PC-3 (cell line): ENCODE measurements at regions not wholly inside any gene's neighbourhood (a gene's known extent, or its start where the extent isn't known, plus 50 kb on each side); places are given as distances from the start of the nearest gene placed in this dataset.

ENCODE experiments used
- ATAC-seq: fragments of 200-7000 bp; cut with Tn5 transposase; 2 replicates; pipeline ENCODE4 v1.9.1; 2020; ENCODE audit warnings: mild to moderate bottlenecking, moderate library complexity
- BruUV-seq: library from RNA; stranded (reverse); fragments of 400-500 nt; replicated peaks from 2 replicates; lab custom pipeline; 2021; lab: Mats Ljungman, UMichigan
- CTCF ChIA-PET: fragments of 300-600 bp; sonication (Branson Sonifier 250); formaldehyde crosslinking; loops from one replicate; lab custom pipeline; 2022; ENCODE audit warnings: antibody characterized with exemption; lab: Charles Lee
- POLR2A ChIA-PET: fragments of 300-600 bp; sonication (Branson Sonifier 250); formaldehyde crosslinking; loops from one replicate; lab custom pipeline; 2022; ENCODE audit warnings: antibody characterized with exemption; ENCODE audit not compliant: unreplicated experiment; lab: Charles Lee
- DNase-seq: peaks from one replicate; pipeline ENCODE4 v3.0.0-alpha.2; 2015
- H2AFZ ChIP-seq: fragments of 300-600 bp; sonication (generic); 2 replicates; pipeline ENCODE4 v1.6.0; 2016; ENCODE audit warnings: antibody characterized with exemption, low read length
- H3F3A ChIP-seq: fragments of 300-600 bp; sonication (generic); one replicate; pipeline ENCODE4 v1.6.0; 2017; ENCODE audit warnings: antibody characterized with exemption, low read length, control low read depth, mild to moderate bottlenecking; ENCODE audit not compliant: unreplicated experiment
- H3K27ac ChIP-seq: fragments of 300-600 bp; sonication (generic); 2 replicates; pipeline ENCODE4 v1.5.1; 2016; ENCODE audit warnings: mild to moderate bottlenecking, low read length
- H3K27me3 ChIP-seq: fragments of 300-600 bp; sonication (generic); 2 replicates; pipeline ENCODE4 v1.6.1; 2016; ENCODE audit warnings: low read length, mixed read lengths
- H3K36me3 ChIP-seq: fragments of 300-600 bp; sonication (generic); 2 replicates; pipeline ENCODE4 v1.6.1; 2016; ENCODE audit warnings: low read depth, mixed run types, low read length, mixed read lengths
- H3K4me1 ChIP-seq: fragments of 300-600 bp; sonication (generic); 2 replicates; pipeline ENCODE4 v1.5.1; 2016; ENCODE audit warnings: low read length; ENCODE audit not compliant: insufficient read depth
- H3K4me2 ChIP-seq: fragments of 300-600 bp; sonication (generic); 2 replicates; pipeline ENCODE4 v1.6.0; 2016; ENCODE audit warnings: low read length
- H3K4me3 ChIP-seq: fragments of 300-600 bp; sonication (generic); 2 replicates; pipeline ENCODE4 v1.5.1; 2016; ENCODE audit warnings: mild to moderate bottlenecking, low read length, mixed read lengths
- H3K79me2 ChIP-seq: fragments of 300-600 bp; sonication (generic); 2 replicates; pipeline ENCODE4 v1.6.1; 2017; ENCODE audit warnings: low read length, mixed read lengths
- H3K9ac ChIP-seq: fragments of 300-600 bp; sonication (generic); 2 replicates; pipeline ENCODE4 v1.6.0; 2016; ENCODE audit warnings: mild to moderate bottlenecking, low read length
- H3K9me2 ChIP-seq: fragments of 300-600 bp; sonication (generic); replicated peaks from 2 replicates; pipeline ENCODE4 v1.6.1; 2016; ENCODE audit warnings: mixed run types, low read length, mixed read lengths
- H3K9me3 ChIP-seq: fragments of 300-600 bp; sonication (generic); 2 replicates; pipeline ENCODE4 v1.6.1; 2016; ENCODE audit warnings: low read length, mixed read lengths
- H4K20me1 ChIP-seq: fragments of 300-600 bp; sonication (generic); 2 replicates; pipeline ENCODE4 v1.6.1; 2016; ENCODE audit warnings: low read length, mixed read lengths
- CTCF ChIP-seq: fragments of 300-600 bp; sonication (generic); conservative IDR thresholded peaks from 2 replicates; pipeline ENCODE4 v1.5.1; 2017; ENCODE audit warnings: antibody characterized with exemption, low read depth, mild to moderate bottlenecking, low read length
- EZH2 ChIP-seq: fragments of 300-600 bp; sonication (generic); IDR thresholded peaks from one replicate; pipeline ENCODE4 v1.6.1; 2017; ENCODE audit warnings: antibody characterized with exemption, mild to moderate bottlenecking, low read length; ENCODE audit not compliant: unreplicated experiment
- EZH2phosphoT487 ChIP-seq: fragments of 300-600 bp; sonication (generic); IDR thresholded peaks from 2 replicates; pipeline ENCODE4 v1.6.1; 2018; ENCODE audit warnings: mild to moderate bottlenecking, antibody characterized with exemption, low read length, borderline replicate concordance
- intact Hi-C: fragments of 100-400 bp; cut with micrococcal nuclease; formaldehyde crosslinking; loops from 2 replicates; pipeline ENCODE4 v1.9.0; 2023

- BruUV-seq = no TSS peak
- Histone ChIP-seq H3F3A (no peaks in the 10 kb centered on the region), H4K20me1 (no peaks in the 10 kb centered on the region), H3K9ac (no peak overlapping the region), H3K9me2 (no peaks in the 10 kb centered on the region), H3K27me3 (peaks cover 6% of the 10 kb centered on the region; the same call in 1 of the 2 replicates), H2AFZ (no peak overlapping the region), H3K9me3 (no peaks in the 10 kb centered on the region), H3K27ac (no peak overlapping the region), H3K79me2 (no peaks in the 10 kb centered on the region), H3K36me3 (no peaks in the 10 kb centered on the region), H3K4me2 (no peak overlapping the region), H3K4me3 (no peak overlapping the region), H3K4me1 (no peaks in the 10 kb centered on the region)
- ChIA-PET POLR2A (no interaction called here), CTCF (no interaction called here)
- DNase-seq (no peak), ATAC-seq (no peak)
- TF ChIP-seq EZH2 (no peak), CTCF (no peak), EZH2phosphoT487 (no peak)
- intact Hi-C loops = no loop called here
These were observed 133.8 kb downstream of the PDCD6IP start for GRCh38 chr3:33932010-33932764.

GRCh38 chr3:33936171-33936920, 137.9 kb downstream of the PDCD6IP start:
- H3K4me3 ChIP-seq = no peak overlapping the region
- H2AFZ ChIP-seq = no peak overlapping the region
- H3K4me2 ChIP-seq = no peak overlapping the region
- CTCF ChIA-PET = no interaction called here
- POLR2A ChIA-PET = no interaction called here
- H3K27me3 ChIP-seq = peaks cover 20% of the 10 kb centered on the region; the same call in 1 of the 2 replicates
- intact Hi-C loops = no loop called here
- H3K79me2 ChIP-seq = no peaks in the 10 kb centered on the region
- H4K20me1 ChIP-seq = no peaks in the 10 kb centered on the region
- BruUV-seq = no TSS peak
- DNase-seq (no peak), ATAC-seq (no peak)
- H3K9ac ChIP-seq = no peak overlapping the region
- H3K27ac ChIP-seq = no peak overlapping the region
- H3K4me1 ChIP-seq = no peaks in the 10 kb centered on the region
- no peaks in the 10 kb centered on the region for H3K9me2 ChIP-seq
- TF ChIP-seq CTCF (no peak), EZH2 (no peak), EZH2phosphoT487 (no peak)
- H3K36me3 ChIP-seq = no peaks in the 10 kb centered on the region
- H3K9me3 ChIP-seq = no peaks in the 10 kb centered on the region
- no peaks in the 10 kb centered on the region for H3F3A ChIP-seq
